IMR-90 (cell line): ENCODE measurements at regions not wholly inside any gene's neighbourhood (a gene's known extent, or its start where the extent isn't known, plus 50 kb on each side); places are given as distances from the start of the nearest gene placed in this dataset.

Source experiments
- ATAC-seq: fragments of 200-7000 bp; cut with Tn5 transposase; 2 replicates; pipeline ENCODE4 v1.9.1; 2020; ENCODE audit warnings: low read depth, mild to moderate bottlenecking, moderate library complexity
- BruUV-seq: library from RNA; stranded (reverse); fragments of 400-500 nt; replicated peaks from 2 replicates; lab custom pipeline; 2021; lab: Mats Ljungman, UMichigan
- CTCF ChIA-PET: fragments of 300-600 bp; formaldehyde crosslinking; extraction: SDS; loops from one replicate; lab custom pipeline; 2021; ENCODE audit warnings: antibody characterized with exemption; lab: Yijun Ruan, JAX
- POLR2A ChIA-PET: fragments of 300-600 bp; sonication (Branson Sonifier 250); formaldehyde crosslinking; loops from one replicate; lab custom pipeline; 2022; ENCODE audit warnings: antibody characterized with exemption; ENCODE audit not compliant: unreplicated experiment; lab: Charles Lee
- DNase-seq: peaks from one replicate; pipeline ENCODE4 v3.0.0; 2013
- H2AFZ ChIP-seq: replicated peaks from 2 replicates; pipeline ENCODE3; 2013; ENCODE audit warnings: low read length, mild to moderate bottlenecking; ENCODE audit not compliant: poor library complexity
- H2AK5ac ChIP-seq: 2 replicates; pipeline ENCODE4 v1.6.1; 2013; ENCODE audit warnings: low read depth, low read length, inconsistent platforms
- H2AK9ac ChIP-seq: replicated peaks from 2 replicates; pipeline ENCODE3; 2013; ENCODE audit warnings: mild to moderate bottlenecking, low read depth, low read length, moderate library complexity; ENCODE audit not compliant: poor library complexity
- H2BK120ac ChIP-seq: 2 replicates; pipeline ENCODE4 v1.6.1; 2013; ENCODE audit warnings: low read depth, low read length, inconsistent platforms
- H2BK15ac ChIP-seq: 3 replicates; pipeline ENCODE4 v1.6.1; 2013; ENCODE audit warnings: low read depth, low read length, inconsistent platforms
- H2BK20ac ChIP-seq: 2 replicates; pipeline ENCODE4 v1.6.1; 2013; ENCODE audit warnings: low read depth, mild to moderate bottlenecking, inconsistent platforms, low read length, moderate library complexity
- H2BK5ac ChIP-seq: 2 replicates; pipeline ENCODE4 v1.6.1; 2013; ENCODE audit warnings: mild to moderate bottlenecking, low read depth, low read length, inconsistent platforms; ENCODE audit not compliant: poor library complexity, severe bottlenecking
- H3K14ac ChIP-seq: replicated peaks from 2 replicates; pipeline ENCODE4 v1.6.1; 2013; ENCODE audit warnings: low read depth, low read length, inconsistent platforms
- H3K18ac ChIP-seq: 2 replicates; pipeline ENCODE4 v1.6.1; 2013; ENCODE audit warnings: low read depth, low read length, control low read depth
- H3K23ac ChIP-seq: 2 replicates; pipeline ENCODE4 v1.6.1; 2013; ENCODE audit warnings: low read depth, low read length, inconsistent platforms
- H3K27ac ChIP-seq: 2 replicates; pipeline ENCODE4 v1.5.1; 2013; ENCODE audit warnings: mild to moderate bottlenecking, control low read depth, low read length; ENCODE audit not compliant: insufficient read depth
- H3K27me3 ChIP-seq: 2 replicates; pipeline ENCODE4 v1.6.1; 2013; ENCODE audit warnings: low read length; ENCODE audit not compliant: control insufficient read depth, insufficient read depth
- H3K36me3 ChIP-seq: 2 replicates; pipeline ENCODE4 v1.6.1; 2013; ENCODE audit warnings: low read length, mixed read lengths; ENCODE audit not compliant: control insufficient read depth, insufficient read depth
- H3K4ac ChIP-seq: 2 replicates; pipeline ENCODE4 v1.6.1; 2013; ENCODE audit warnings: low read depth, low read length, inconsistent platforms
- H3K4me1 ChIP-seq: 2 replicates; pipeline ENCODE4 v1.6.1; 2013; ENCODE audit warnings: low read length, mixed read lengths; ENCODE audit not compliant: control insufficient read depth, insufficient read depth
- H3K4me2 ChIP-seq: 2 replicates; pipeline ENCODE4 v1.6.1; 2013; ENCODE audit warnings: low read depth, mild to moderate bottlenecking, control low read depth, low read length, moderate library complexity
- H3K4me3 ChIP-seq: 2 replicates; pipeline ENCODE4 v1.5.1; 2013; ENCODE audit warnings: low read depth, mild to moderate bottlenecking, control low read depth, low read length, moderate library complexity; ENCODE audit not compliant: insufficient read depth
- H3K56ac ChIP-seq: 2 replicates; pipeline ENCODE4 v1.6.1; 2013; ENCODE audit warnings: low read length, inconsistent platforms; ENCODE audit not compliant: insufficient read depth; ENCODE audit errors: extremely low read depth
- H3K79me1 ChIP-seq, 2 experiments: 2 replicates each; pipeline ENCODE4 v1.6.1; 2013; ENCODE audit warnings: low read length in 2 of 2, inconsistent platforms in 1 of 2, low read depth in 1 of 2
- H3K9ac ChIP-seq: 2 replicates; pipeline ENCODE4 v1.6.1; 2013; ENCODE audit warnings: low read depth, low read length, control low read depth
- H3K9me1 ChIP-seq: 2 replicates; pipeline ENCODE4 v1.6.1; 2013; ENCODE audit warnings: low read length, inconsistent platforms; ENCODE audit not compliant: insufficient read depth
- H3K9me3 ChIP-seq: 2 replicates; pipeline ENCODE4 v1.6.1; 2013; ENCODE audit warnings: low read length; ENCODE audit not compliant: control insufficient read depth, insufficient read depth
- H4K20me1 ChIP-seq: 2 replicates; pipeline ENCODE4 v1.6.1; 2013; ENCODE audit warnings: low read length, inconsistent platforms; ENCODE audit not compliant: insufficient read depth
- H4K5ac ChIP-seq: 2 replicates; pipeline ENCODE4 v1.6.1; 2013; ENCODE audit warnings: mild to moderate bottlenecking, low read depth, low read length, control low read depth
- H4K8ac ChIP-seq, 2 experiments: 2 replicates each; pipeline ENCODE4 v1.6.1; 2013; ENCODE audit warnings: low read depth in 2 of 2, low read length in 2 of 2, control low read depth in 1 of 2, inconsistent platforms in 1 of 2
- H4K91ac ChIP-seq: 2 replicates; pipeline ENCODE4 v1.6.1; 2013; ENCODE audit warnings: low read depth, low read length, inconsistent platforms; ENCODE audit not compliant: insufficient read depth
- FOS ChIP-seq: fragments of 150-350 bp; IDR thresholded peaks from 2 replicates; pipeline ENCODE4 v1.6.1; 2016; ENCODE audit warnings: low read depth, low read length
- MAZ ChIP-seq: IDR thresholded peaks from 2 replicates; pipeline ENCODE4 v1.6.1; 2012; ENCODE audit warnings: low read depth, mild to moderate bottlenecking, low read length, improper control_type of control experiment, moderate library complexity, borderline replicate concordance
- RAD21 ChIP-seq: IDR thresholded peaks from 2 replicates; pipeline ENCODE4 v1.6.1; 2012; ENCODE audit warnings: low read length, improper control_type of control experiment
- RCOR1 ChIP-seq: IDR thresholded peaks from 2 replicates; pipeline ENCODE4 v1.6.1; 2012; ENCODE audit warnings: mild to moderate bottlenecking, low read length, improper control_type of control experiment; ENCODE audit not compliant: insufficient replicate concordance
- RFX5 ChIP-seq: IDR thresholded peaks from 2 replicates; pipeline ENCODE4 v1.8.0; 2012; ENCODE audit warnings: low read depth, mild to moderate bottlenecking, low read length, moderate library complexity
- WGBS, 2 experiments: methylation state at CpG; one replicate each; pipeline versions ENCODE4 v1.1.5 to v1.1.7; 2013; ENCODE audit warnings: missing lambda C conversion rate in 2 of 2; ENCODE audit not compliant: insufficient read length in 1 of 2; ENCODE audit errors: extremely low coverage in 2 of 2; 5-methylcytosine and 5-hydroxymethylcytosine counted together
- dilution Hi-C: fragments of 300-500 bp; cut with HindIII; formaldehyde crosslinking; loops from one replicate; pipeline ENCODE4 v1.14.3; 2018; ENCODE audit warnings: low sequenced_read_pairs; ENCODE audit not compliant: unreplicated experiment
- in situ Hi-C: fragments of 300-500 bp; cut with MboI; formaldehyde crosslinking; loops from 3 replicates; pipeline ENCODE4 v1.14.3; 2019; ENCODE audit warnings: low sequenced_read_pairs, inconsistent platforms, mixed read lengths
- intact Hi-C: fragments of 100-400 bp; cut with micrococcal nuclease; formaldehyde crosslinking; loops from 2 replicates; pipeline ENCODE4 v1.10.0; 2022

DNA sequence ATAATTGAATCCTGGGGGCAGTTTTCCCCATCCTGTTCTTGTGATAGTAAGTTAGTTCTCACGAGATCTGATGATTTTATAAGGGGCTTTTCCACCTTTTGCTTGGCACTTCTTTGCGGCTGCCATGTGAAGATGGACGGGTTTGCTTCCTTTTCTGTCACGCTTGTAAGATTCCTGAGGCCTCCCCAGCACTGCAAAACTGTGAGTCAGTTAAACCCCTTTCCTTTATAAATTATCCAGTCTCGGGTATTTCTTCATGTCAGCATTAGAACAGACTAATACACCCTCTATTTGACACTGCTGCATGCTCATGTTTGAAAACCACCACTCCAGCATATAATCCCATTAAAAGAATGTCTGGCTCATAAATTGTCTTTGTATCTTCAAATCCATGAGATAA lies 264.4 kb upstream of the ITM2A start:
- ATAC-seq = no peak
- no CpG with 5 or more reads among the region's 5 CpGs for WGBS, 2 experiments
- H3K9me3 ChIP-seq = no peaks in the 10 kb centered on the region; the same call in 1 of the 2 replicates
- dilution Hi-C loops = no loop called here
- no peak overlapping the region for H2AK9ac ChIP-seq
- no peak overlapping the region for H2BK15ac ChIP-seq
- H3K4me2 ChIP-seq = no peak overlapping the region
- H3K23ac ChIP-seq = no peak overlapping the region
- in situ Hi-C loops = no loop called here
- H3K4ac ChIP-seq = no peak overlapping the region
- no TSS peak for BruUV-seq
- CTCF ChIA-PET = no interaction called here
- no peaks in the 10 kb centered on the region for H3K9me1 ChIP-seq
- intact Hi-C loops = no loop called here
- no peak for DNase-seq
- H3K27ac ChIP-seq = no peak overlapping the region
- no peak overlapping the region for H4K8ac ChIP-seq
- no peak overlapping the region for H2AFZ ChIP-seq
- POLR2A ChIA-PET = no interaction called here
- no peak overlapping the region for H4K91ac ChIP-seq
- no peak overlapping the region for H2BK120ac ChIP-seq
- no peak overlapping the region for H2BK20ac ChIP-seq
- TF ChIP-seq RAD21 (no peak), MAZ (no peak), RFX5 (no peak), FOS (no peak), RCOR1 (no peak)
- H3K79me1 ChIP-seq = no peaks in the 10 kb centered on the region
- no peak overlapping the region for H2AK5ac ChIP-seq
- no peak overlapping the region for H2BK5ac ChIP-seq
- no peaks in the 10 kb centered on the region for H3K27me3 ChIP-seq
- H3K9ac ChIP-seq = no peak overlapping the region
- H4K5ac ChIP-seq = no peak overlapping the region
- H3K36me3 ChIP-seq = no peaks in the 10 kb centered on the region
- no peaks in the 10 kb centered on the region for H4K20me1 ChIP-seq
- no peak overlapping the region for H3K14ac ChIP-seq
- no peaks in the 10 kb centered on the region for H3K4me1 ChIP-seq
- no peak overlapping the region for H3K4me3 ChIP-seq
- H3K56ac ChIP-seq = no peak overlapping the region
- H3K18ac ChIP-seq = no peak overlapping the region
